ENCODE measurements at regions not wholly inside any gene's neighbourhood (a gene's known extent, or its start where the extent isn't known, plus 50 kb on each side); places are given as distances from the start of the nearest gene placed in this dataset.
A peak's percentile ranks its signal among the peaks of the same experiment; 100 is the strongest.

- TF ChIP-seq CTCF (conservative IDR thresholded peaks at IDR 0.05; ENCODE audit: low read length) (peak; percentile 37), EZH2phosphoT487 (IDR thresholded peaks at IDR 0.05; ENCODE audit: borderline replicate concordance) (no peak)
Measured at GRCh38 chr12:29901585-29901984, 117.8 kb upstream of the TMTC1 start.

Measured in Loucy (cell line).